OCI-LY7 (cell line): ENCODE measurements at regions not wholly inside any gene's neighbourhood (a gene's known extent, or its start where the extent isn't known, plus 50 kb on each side); places are given as distances from the start of the nearest gene placed in this dataset.

Experiments used
- CTCF ChIP-seq: fragments of 200-600 bp; sonication (generic); conservative IDR thresholded peaks from 2 replicates; pipeline ENCODE4 v1.5.1; 2014; ENCODE audit warnings: mild to moderate bottlenecking, antibody characterized with exemption, low read length, moderate library complexity, mixed read lengths
- EZH2phosphoT487 ChIP-seq: fragments of 200-600 bp; sonication (generic); IDR thresholded peaks from 2 replicates; pipeline ENCODE4 v1.6.1; 2018; ENCODE audit warnings: low read depth, borderline replicate concordance, mild to moderate bottlenecking, mixed run types, antibody characterized with exemption, low read length, moderate library complexity, mixed read lengths

- TF ChIP-seq CTCF (no peak), EZH2phosphoT487 (no peak)
These were observed 917.1 kb downstream of the PLOD2 start for GRCh38 chr3:145243875-145244274.
